Limb (tissue), 2 donors: ENCODE measurements at regions not wholly inside any gene's neighbourhood (a gene's known extent, or its start where the extent isn't known, plus 50 kb on each side); places are given as distances from the start of the nearest gene placed in this dataset.

Source experiments
- DNase-seq, 2 donors: peaks; one replicate each; pipeline ENCODE4 v3.0.0-alpha.2; 2016; ENCODE audit errors: extremely low spot score in 2 of 2

- DNase-seq, result no peak
These were observed 171.3 kb downstream of the SNCA start for GRCh38 chr4:89665662-89666061.

GRCh38 chr4:89664521-89664920 lies 172.4 kb downstream of the SNCA start:
- no peak for DNase-seq

GRCh38 chr4:89661173-89661899 lies 175.6 kb downstream of the SNCA start:
- DNase-seq, result no peak

GRCh38 chr4:89660444-89661172 lies 176.4 kb downstream of the SNCA start:
- no peak for DNase-seq

- DNase-seq, result no peak
These were observed 178.3 kb downstream of the SNCA start for GRCh38 chr4:89658701-89659024.

- DNase-seq, result no peak
These were observed 178.8 kb downstream of the SNCA start for GRCh38 chr4:89657931-89658700.

GRCh38 chr4:89653012-89653411 lies 183.9 kb downstream of the SNCA start:
- DNase-seq, result no peak

- no peak for DNase-seq
These were observed 191.5 kb downstream of the SNCA start for GRCh38 chr4:89645482-89645881.

- no peak for DNase-seq
These were observed 195.6 kb downstream of the SNCA start for GRCh38 chr4:89641367-89641687.

GRCh38 chr4:89640620-89641366 lies 196.2 kb downstream of the SNCA start:
- DNase-seq, result peak; percentile 44 to 55

- DNase-seq, result no peak
These were observed 197.6 kb downstream of the SNCA start for GRCh38 chr4:89639395-89639794.

- DNase-seq, result no peak
These were observed 211.2 kb downstream of the SNCA start for GRCh38 chr4:89625599-89626293.

- DNase-seq, result no peak
These were observed 217.6 kb downstream of the SNCA start for GRCh38 chr4:89619206-89619962.

- no peak for DNase-seq
These were observed 218.8 kb downstream of the SNCA start for GRCh38 chr4:89618151-89618550.

- no peak for DNase-seq
These were observed 219.6 kb downstream of the SNCA start for GRCh38 chr4:89617317-89617716.

GRCh38 chr4:89616382-89616781 lies 220.6 kb downstream of the SNCA start:
- DNase-seq, result no peak

- DNase-seq, result no peak
These were observed 221.9 kb downstream of the SNCA start for GRCh38 chr4:89615051-89615450.

- DNase-seq, result no peak
These were observed 222.8 kb downstream of the SNCA start for GRCh38 chr4:89614155-89614554.

- no peak for DNase-seq
These were observed 226.7 kb downstream of the SNCA start for GRCh38 chr4:89610236-89610635.

- no peak for DNase-seq
These were observed 227.2 kb downstream of the SNCA start for GRCh38 chr4:89609756-89610155.

- no peak for DNase-seq
These were observed 232.0 kb downstream of the SNCA start for GRCh38 chr4:89604951-89605350.
